GM23338 (cell line): ENCODE measurements at regions not wholly inside any gene's neighbourhood (a gene's known extent, or its start where the extent isn't known, plus 50 kb on each side); places are given as distances from the start of the nearest gene placed in this dataset.
A peak's percentile ranks its signal among the peaks of the same experiment; 100 is the strongest.

Experiments used
- ATAC-seq: fragments of 200-7000 bp; cut with Tn5 transposase; 3 replicates; pipeline ENCODE4 v1.9.1; 2020
- DNase-seq: peaks from one replicate; pipeline ENCODE4 v3.0.0-alpha.2; 2015; ENCODE audit warnings: low spot score
- H2AFZ ChIP-seq: fragments of 200-600 bp; sonication (generic); 2 replicates; pipeline ENCODE4 v1.8.0; 2016; ENCODE audit warnings: antibody characterized with exemption, mild to moderate bottlenecking, moderate library complexity
- H3F3A ChIP-seq: fragments of 200-600 bp; sonication (generic); replicated peaks from 2 replicates; pipeline ENCODE4 v1.8.0; 2017; ENCODE audit warnings: antibody characterized with exemption, mixed run types, low read depth
- H3K27ac ChIP-seq: fragments of 200-600 bp; sonication (generic); 2 replicates; pipeline ENCODE4 v1.6.1; 2016; ENCODE audit warnings: low read depth
- H3K27me3 ChIP-seq: fragments of 200-600 bp; sonication (generic); 2 replicates; pipeline ENCODE4 v1.8.0; 2016; ENCODE audit warnings: mild to moderate bottlenecking, mixed run types, moderate library complexity; ENCODE audit not compliant: insufficient read depth
- H3K36me3 ChIP-seq: fragments of 200-600 bp; sonication (generic); 2 replicates; pipeline ENCODE4 v1.8.0; 2016; ENCODE audit warnings: mild to moderate bottlenecking; ENCODE audit not compliant: insufficient read depth
- H3K4me1 ChIP-seq: fragments of 200-600 bp; sonication (generic); 2 replicates; pipeline ENCODE4 v1.8.0; 2016; ENCODE audit warnings: mild to moderate bottlenecking, moderate library complexity; ENCODE audit not compliant: insufficient read depth
- H3K4me2 ChIP-seq: fragments of 200-600 bp; sonication (generic); 2 replicates; pipeline ENCODE4 v1.7.1; 2017; ENCODE audit warnings: mixed run types
- H3K4me3 ChIP-seq: fragments of 200-600 bp; sonication (generic); 2 replicates; pipeline ENCODE4 v1.6.1; 2016; ENCODE audit warnings: mixed run types
- H3K79me2 ChIP-seq: fragments of 200-600 bp; sonication (generic); replicated peaks from 2 replicates; pipeline ENCODE4 v1.8.0; 2017; ENCODE audit warnings: mild to moderate bottlenecking; ENCODE audit not compliant: insufficient read depth
- H3K9me2 ChIP-seq: fragments of 200-600 bp; sonication (generic); 2 replicates; pipeline ENCODE4 v1.8.0; 2017; ENCODE audit not compliant: insufficient read depth
- H4K20me1 ChIP-seq: fragments of 200-600 bp; sonication (generic); replicated peaks from 2 replicates; pipeline ENCODE4 v1.8.0; 2017; ENCODE audit warnings: mild to moderate bottlenecking; ENCODE audit not compliant: insufficient read depth
- H3K27ac Mint-ChIP-seq: 2 replicates; pipeline ENCODE4 v1.8.0; 2020; ENCODE audit warnings: inconsistent platforms, mild to moderate bottlenecking, moderate library complexity, mixed read lengths
- H3K27me3 Mint-ChIP-seq: 3 replicates; pipeline ENCODE4 v1.8.0; 2022; ENCODE audit warnings: low read depth, mild to moderate bottlenecking, moderate library complexity, mixed read lengths, inconsistent platforms; ENCODE audit not compliant: insufficient read depth, poor library complexity
- H3K36me3 Mint-ChIP-seq: 3 replicates; pipeline ENCODE4 v1.8.0; 2021; ENCODE audit warnings: low read depth, mild to moderate bottlenecking, inconsistent platforms, moderate library complexity, mixed read lengths
- H3K4me1 Mint-ChIP-seq: 3 replicates; pipeline ENCODE4 v1.8.0; 2020; ENCODE audit warnings: mild to moderate bottlenecking, inconsistent platforms, mixed read lengths
- H3K4me3 Mint-ChIP-seq: 3 replicates; pipeline ENCODE4 v1.8.0; 2021; ENCODE audit warnings: moderate library complexity, mild to moderate bottlenecking, inconsistent platforms, mixed read lengths
- H3K9me3 Mint-ChIP-seq: 3 replicates; pipeline ENCODE4 v1.8.0; 2020; ENCODE audit warnings: moderate library complexity, mild to moderate bottlenecking, inconsistent platforms, mixed read lengths
- CREB1 ChIP-seq: fragments of 250-450 bp; sonication (Bioruptor Pico); IDR thresholded peaks from 2 replicates; pipeline ENCODE4 v1.5.0; 2020; ENCODE audit warnings: low read depth, mild to moderate bottlenecking, moderate library complexity
- CTCF ChIP-seq, 2 experiments: fragments of 200-600 bp in 1 of 2; sonication (generic) in 1 of 2; conservative IDR thresholded peaks; 2 replicates each; pipeline versions ENCODE4 v1.5.1 to v1.6.1; 2016 to 2017; ENCODE audit warnings: antibody characterized with exemption in 2 of 2, low read depth in 2 of 2, mild to moderate bottlenecking in 2 of 2, moderate library complexity in 1 of 2
- ETS1 ChIP-seq: IDR thresholded peaks from 2 replicates; pipeline ENCODE4 v1.6.1; 2016; ENCODE audit warnings: antibody characterized with exemption
- EZH2 ChIP-seq: fragments of 200-600 bp; sonication (generic); IDR thresholded peaks from one replicate; pipeline ENCODE4 v1.8.0; 2017; ENCODE audit warnings: antibody characterized with exemption, mild to moderate bottlenecking, low read depth; ENCODE audit not compliant: unreplicated experiment
- EZH2phosphoT487 ChIP-seq: fragments of 200-600 bp; sonication (generic); IDR thresholded peaks from one replicate; pipeline ENCODE4 v1.8.1; 2018; ENCODE audit warnings: antibody characterized with exemption; ENCODE audit not compliant: unreplicated experiment
- JUNB ChIP-seq: IDR thresholded peaks from one replicate; pipeline ENCODE4 v1.6.1; 2016; ENCODE audit warnings: antibody characterized with exemption; ENCODE audit not compliant: unreplicated experiment
- NANOG ChIP-seq: IDR thresholded peaks from 2 replicates; pipeline ENCODE4 v1.6.1; 2016; ENCODE audit warnings: antibody characterized with exemption, borderline replicate concordance
- POLR2AphosphoS5 ChIP-seq: IDR thresholded peaks from 2 replicates; pipeline ENCODE4 v1.6.1; 2016; ENCODE audit warnings: antibody characterized with exemption, low read depth
- REST ChIP-seq: IDR thresholded peaks from one replicate; pipeline ENCODE4 v1.6.1; 2018; ENCODE audit warnings: antibody characterized with exemption; ENCODE audit not compliant: unreplicated experiment
- STAT1 ChIP-seq: IDR thresholded peaks from one replicate; pipeline ENCODE4 v1.6.1; 2016; ENCODE audit warnings: antibody characterized with exemption; ENCODE audit not compliant: unreplicated experiment
- ZNF331 ChIP-seq: fragments of 250-450 bp; sonication (Bioruptor Pico); IDR thresholded peaks from 2 replicates; pipeline ENCODE4 v1.5.0; 2020; ENCODE audit warnings: low read depth, mild to moderate bottlenecking, moderate library complexity
- TF ChIP-seq, protein P1 (sequence below): fragments of 250-450 bp; sonication (Bioruptor Pico); IDR thresholded peaks from 2 replicates; pipeline ENCODE4 v1.5.0; 2020; ENCODE audit warnings: mild to moderate bottlenecking, moderate library complexity

DNA sequence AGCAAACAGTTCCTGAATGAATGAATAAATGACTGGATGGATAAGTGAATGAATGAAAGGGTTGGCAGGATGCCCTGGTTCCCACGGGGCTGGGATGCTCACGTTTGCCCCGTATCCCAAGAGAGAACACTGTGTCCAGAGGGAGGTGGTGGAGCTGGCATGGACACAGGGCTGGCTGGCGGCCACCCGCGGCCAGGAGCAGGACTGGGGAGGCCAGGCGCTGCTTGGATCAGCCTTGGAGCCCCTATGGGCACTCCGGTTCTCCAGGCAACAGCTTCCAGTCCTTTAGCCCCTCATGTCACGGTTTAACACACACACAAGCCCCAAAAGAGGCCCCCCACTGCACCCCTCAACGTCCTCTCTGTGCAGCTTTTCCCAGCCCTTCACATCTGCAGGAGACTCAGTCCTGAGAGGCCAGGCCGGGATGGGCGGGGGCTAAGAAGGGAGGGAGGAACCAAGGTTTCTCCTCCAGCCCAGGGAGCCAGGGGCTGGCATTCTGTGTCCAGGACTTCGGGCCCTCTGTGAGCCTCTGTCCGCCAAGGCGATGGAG is 86.0 kb upstream of the ALDH1L1 start:
- DNase-seq: peak; percentile 63
- no peak for TF ChIP-seq JUNB
- TF ChIP-seq CREB1 (CRISPR knock-in tag): no peak
- no peak for TF ChIP-seq REST
- TF ChIP-seq ZNF331: no peak
- TF ChIP-seq, protein P1, sequence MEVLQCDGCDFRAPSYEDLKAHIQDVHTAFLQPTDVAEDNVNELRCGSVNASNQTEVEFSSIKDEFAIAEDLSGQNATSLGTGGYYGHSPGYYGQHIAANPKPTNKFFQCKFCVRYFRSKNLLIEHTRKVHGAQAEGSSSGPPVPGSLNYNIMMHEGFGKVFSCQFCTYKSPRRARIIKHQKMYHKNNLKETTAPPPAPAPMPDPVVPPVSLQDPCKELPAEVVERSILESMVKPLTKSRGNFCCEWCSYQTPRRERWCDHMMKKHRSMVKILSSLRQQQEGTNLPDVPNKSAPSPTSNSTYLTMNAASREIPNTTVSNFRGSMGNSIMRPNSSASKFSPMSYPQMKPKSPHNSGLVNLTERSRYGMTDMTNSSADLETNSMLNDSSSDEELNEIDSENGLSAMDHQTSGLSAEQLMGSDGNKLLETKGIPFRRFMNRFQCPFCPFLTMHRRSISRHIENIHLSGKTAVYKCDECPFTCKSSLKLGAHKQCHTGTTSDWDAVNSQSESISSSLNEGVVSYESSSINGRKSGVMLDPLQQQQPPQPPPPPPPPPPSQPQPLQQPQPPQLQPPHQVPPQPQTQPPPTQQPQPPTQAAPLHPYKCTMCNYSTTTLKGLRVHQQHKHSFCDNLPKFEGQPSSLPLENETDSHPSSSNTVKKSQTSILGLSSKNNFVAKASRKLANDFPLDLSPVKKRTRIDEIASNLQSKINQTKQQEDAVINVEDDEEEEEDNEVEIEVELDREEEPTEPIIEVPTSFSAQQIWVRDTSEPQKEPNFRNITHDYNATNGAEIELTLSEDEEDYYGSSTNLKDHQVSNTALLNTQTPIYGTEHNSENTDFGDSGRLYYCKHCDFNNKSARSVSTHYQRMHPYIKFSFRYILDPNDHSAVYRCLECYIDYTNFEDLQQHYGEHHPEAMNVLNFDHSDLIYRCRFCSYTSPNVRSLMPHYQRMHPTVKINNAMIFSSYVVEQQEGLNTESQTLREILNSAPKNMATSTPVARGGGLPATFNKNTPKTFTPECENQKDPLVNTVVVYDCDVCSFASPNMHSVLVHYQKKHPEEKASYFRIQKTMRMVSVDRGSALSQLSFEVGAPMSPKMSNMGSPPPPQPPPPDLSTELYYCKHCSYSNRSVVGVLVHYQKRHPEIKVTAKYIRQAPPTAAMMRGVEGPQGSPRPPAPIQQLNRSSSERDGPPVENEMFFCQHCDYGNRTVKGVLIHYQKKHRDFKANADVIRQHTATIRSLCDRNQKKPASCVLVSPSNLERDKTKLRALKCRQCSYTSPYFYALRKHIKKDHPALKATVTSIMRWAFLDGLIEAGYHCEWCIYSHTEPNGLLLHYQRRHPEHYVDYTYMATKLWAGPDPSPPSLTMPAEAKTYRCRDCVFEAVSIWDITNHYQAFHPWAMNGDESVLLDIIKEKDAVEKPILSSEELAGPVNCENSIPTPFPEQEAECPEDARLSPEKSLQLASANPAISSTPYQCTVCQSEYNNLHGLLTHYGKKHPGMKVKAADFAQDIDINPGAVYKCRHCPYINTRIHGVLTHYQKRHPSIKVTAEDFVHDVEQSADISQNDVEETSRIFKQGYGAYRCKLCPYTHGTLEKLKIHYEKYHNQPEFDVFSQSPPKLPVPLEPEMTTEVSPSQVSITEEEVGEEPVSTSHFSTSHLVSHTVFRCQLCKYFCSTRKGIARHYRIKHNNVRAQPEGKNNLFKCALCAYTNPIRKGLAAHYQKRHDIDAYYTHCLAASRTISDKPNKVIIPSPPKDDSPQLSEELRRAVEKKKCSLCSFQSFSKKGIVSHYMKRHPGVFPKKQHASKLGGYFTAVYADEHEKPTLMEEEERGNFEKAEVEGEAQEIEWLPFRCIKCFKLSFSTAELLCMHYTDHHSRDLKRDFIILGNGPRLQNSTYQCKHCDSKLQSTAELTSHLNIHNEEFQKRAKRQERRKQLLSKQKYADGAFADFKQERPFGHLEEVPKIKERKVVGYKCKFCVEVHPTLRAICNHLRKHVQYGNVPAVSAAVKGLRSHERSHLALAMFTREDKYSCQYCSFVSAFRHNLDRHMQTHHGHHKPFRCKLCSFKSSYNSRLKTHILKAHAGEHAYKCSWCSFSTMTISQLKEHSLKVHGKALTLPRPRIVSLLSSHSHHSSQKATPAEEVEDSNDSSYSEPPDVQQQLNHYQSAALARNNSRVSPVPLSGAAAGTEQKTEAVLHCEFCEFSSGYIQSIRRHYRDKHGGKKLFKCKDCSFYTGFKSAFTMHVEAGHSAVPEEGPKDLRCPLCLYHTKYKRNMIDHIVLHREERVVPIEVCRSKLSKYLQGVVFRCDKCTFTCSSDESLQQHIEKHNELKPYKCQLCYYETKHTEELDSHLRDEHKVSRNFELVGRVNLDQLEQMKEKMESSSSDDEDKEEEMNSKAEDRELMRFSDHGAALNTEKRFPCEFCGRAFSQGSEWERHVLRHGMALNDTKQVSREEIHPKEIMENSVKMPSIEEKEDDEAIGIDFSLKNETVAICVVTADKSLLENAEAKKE: no peak
- no peak for TF ChIP-seq CTCF (conservative IDR thresholded peaks at IDR 0.05; ENCODE audit: low read depth in 2 of 2)
- no peak for TF ChIP-seq NANOG
- TF ChIP-seq EZH2: no peak
- TF ChIP-seq STAT1: no peak
- TF ChIP-seq ETS1: no peak
- no peak for TF ChIP-seq POLR2AphosphoS5
- TF ChIP-seq EZH2phosphoT487: no peak
- Histone ChIP-seq H3K79me2 (no peaks in the 10 kb centered on the region), H3K4me3 (peak overlapping the region; percentile 68), H3K4me1 (peaks cover 30% of the 10 kb centered on the region), H3K27me3 (peaks cover 6% of the 10 kb centered on the region; the same call in 1 of the 2 replicates), H3K9me2 (peaks cover 9% of the 10 kb centered on the region; the same call in 1 of the 2 replicates), H2AFZ (peak overlapping the region; percentile 92; the same call in 1 of the 2 replicates), H3K36me3 (no peaks in the 10 kb centered on the region), H3F3A (no peaks in the 10 kb centered on the region; the same call in 1 of the 2 replicates), H4K20me1 (no peaks in the 10 kb centered on the region), H3K4me2 (peak overlapping the region; percentile 87), H3K27ac (no peak overlapping the region; the same call in 1 of the 2 replicates)
- H3K4me3 Mint-ChIP-seq: peak overlapping the region; percentile 76
- no peak overlapping the region for H3K27ac Mint-ChIP-seq
- H3K4me1 Mint-ChIP-seq: peaks cover 35% of the 10 kb centered on the region
- H3K36me3 Mint-ChIP-seq: peaks cover 7% of the 10 kb centered on the region; the same call in 2 of the 3 replicates
- H3K27me3 Mint-ChIP-seq: peaks cover 25% of the 10 kb centered on the region
- ATAC-seq: peak; percentile 40
- peaks cover 2% of the 10 kb centered on the region; the same call in 1 of the 3 replicates for H3K9me3 Mint-ChIP-seq
